ENCODE measurements at regions not wholly inside any gene's neighbourhood (a gene's known extent, or its start where the extent isn't known, plus 50 kb on each side); places are given as distances from the start of the nearest gene placed in this dataset.

- TF ChIP-seq POLR2A (IDR thresholded peaks at IDR 0.05) (no peak), CTCF (IDR thresholded peaks at IDR 0.05) (no peak)
Measured at GRCh38 chr15:53106505-53107286, 316.6 kb upstream of the ONECUT1 start.
